Uterus (tissue), 3 donors: ENCODE measurements at regions not wholly inside any gene's neighbourhood (a gene's known extent, or its start where the extent isn't known, plus 50 kb on each side); places are given as distances from the start of the nearest gene placed in this dataset.
A peak's percentile ranks its signal among the peaks of the same experiment; 100 is the strongest.

Source experiments
- DNase-seq, 2 donors: peaks; one replicate each; pipeline ENCODE4 v3.0.0-alpha.2; 2019 to 2020
- H3K27ac ChIP-seq, 2 donors: fragments of 200-600 bp; sonication (generic); 1 replicate in 1 of 2; 2 replicates in 1 of 2; pipeline ENCODE4 v1.5.1; 2016 to 2018
- H3K27me3 ChIP-seq, 2 donors: fragments of 200-600 bp; sonication (generic); one replicate each; pipeline ENCODE4 v1.5.1; 2018 to 2019; ENCODE audit warnings: control low read depth in 1 of 2
- H3K36me3 ChIP-seq, 2 donors: fragments of 200-600 bp; sonication (generic); one replicate each; pipeline ENCODE4 v1.5.1; 2019; ENCODE audit warnings: control low read depth in 1 of 2
- H3K4me1 ChIP-seq, 2 donors: fragments of 200-600 bp; sonication (generic); one replicate each; pipeline ENCODE4 v1.5.1; 2018 to 2019; ENCODE audit warnings: control low read depth in 1 of 2
- H3K4me3 ChIP-seq, 2 donors: fragments of 200-600 bp; sonication (generic); 1 replicate in 1 of 2; 2 replicates in 1 of 2; pipeline ENCODE4 v1.5.1; 2018 to 2019; ENCODE audit warnings: mild to moderate bottlenecking in 1 of 2
- H3K9me3 ChIP-seq, 2 donors: fragments of 200-600 bp; sonication (generic); one replicate each; pipeline ENCODE4 v1.5.1; 2019; ENCODE audit warnings: control low read depth in 1 of 2
- POLR2A ChIP-seq, 2 donors: fragments of 450-650 bp; IDR thresholded peaks; one replicate each; pipeline ENCODE4 v1.6.1; 2016; ENCODE audit warnings: antibody characterized with exemption in 2 of 2, mild to moderate bottlenecking in 1 of 2, moderate library complexity in 1 of 2
- intact Hi-C: fragments of 100-400 bp; cut with DNase I; formaldehyde crosslinking; loops from one replicate; pipeline ENCODE4 v1.15.1; 2023; ENCODE audit warnings: low total_unique reads
- TF ChIP-seq, protein P1 (sequence below), 4 experiments: fragments of 200-600 bp in 2 of 4; fragments of 450-650 bp in 2 of 4; sonication (generic) in 2 of 4; IDR thresholded peaks; one replicate each; pipeline ENCODE4 v1.5.1; 2016 to 2019; ENCODE audit warnings: antibody characterized with exemption in 4 of 4, mild to moderate bottlenecking in 2 of 4, moderate library complexity in 1 of 4
- donor health status: DM: yes; HTN: yes; CAD: no.

DNA sequence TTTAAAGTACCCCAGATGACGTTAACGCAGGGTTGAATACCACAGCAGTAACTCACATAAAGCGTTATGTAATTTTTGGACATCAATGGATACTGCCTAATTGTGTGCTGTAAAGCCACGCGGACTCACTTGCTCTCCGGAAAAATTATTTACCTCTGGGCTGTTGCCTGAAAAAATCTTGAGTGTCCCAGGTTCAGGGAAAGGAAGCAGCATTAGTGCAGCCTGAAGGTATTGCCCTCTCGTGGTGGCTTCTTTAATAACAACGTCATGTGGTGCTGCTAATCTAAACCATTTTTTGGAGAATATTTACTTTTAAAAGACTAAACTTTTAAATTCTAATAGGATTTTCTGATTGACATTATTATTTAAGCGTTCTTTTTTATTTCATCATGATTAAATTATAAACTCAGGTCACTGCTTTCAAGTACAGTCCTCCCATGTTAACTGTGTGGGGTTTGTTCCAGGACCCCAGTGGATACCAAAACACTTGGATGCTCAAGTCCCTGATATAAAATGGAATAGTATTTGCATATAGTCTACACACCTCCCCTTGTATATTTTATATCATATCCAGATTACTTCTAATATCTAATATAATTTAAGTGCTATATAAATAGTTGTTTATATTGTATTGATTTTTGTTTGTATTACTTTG is 384.8 kb downstream of the FAM133A start:
- intact Hi-C loops, result no loop called here
- Histone ChIP-seq H3K4me1 (no peaks in the 10 kb centered on the region), H3K36me3 (no peaks in the 10 kb centered on the region), H3K27ac (no peak overlapping the region), H3K27me3 (peaks cover 0 to 3% of the 10 kb centered on the region in 2 donors), H3K9me3 (no peaks in the 10 kb centered on the region), H3K4me3 (no peak overlapping the region)
- DNase-seq, result no peak
- TF ChIP-seq, protein P1, sequence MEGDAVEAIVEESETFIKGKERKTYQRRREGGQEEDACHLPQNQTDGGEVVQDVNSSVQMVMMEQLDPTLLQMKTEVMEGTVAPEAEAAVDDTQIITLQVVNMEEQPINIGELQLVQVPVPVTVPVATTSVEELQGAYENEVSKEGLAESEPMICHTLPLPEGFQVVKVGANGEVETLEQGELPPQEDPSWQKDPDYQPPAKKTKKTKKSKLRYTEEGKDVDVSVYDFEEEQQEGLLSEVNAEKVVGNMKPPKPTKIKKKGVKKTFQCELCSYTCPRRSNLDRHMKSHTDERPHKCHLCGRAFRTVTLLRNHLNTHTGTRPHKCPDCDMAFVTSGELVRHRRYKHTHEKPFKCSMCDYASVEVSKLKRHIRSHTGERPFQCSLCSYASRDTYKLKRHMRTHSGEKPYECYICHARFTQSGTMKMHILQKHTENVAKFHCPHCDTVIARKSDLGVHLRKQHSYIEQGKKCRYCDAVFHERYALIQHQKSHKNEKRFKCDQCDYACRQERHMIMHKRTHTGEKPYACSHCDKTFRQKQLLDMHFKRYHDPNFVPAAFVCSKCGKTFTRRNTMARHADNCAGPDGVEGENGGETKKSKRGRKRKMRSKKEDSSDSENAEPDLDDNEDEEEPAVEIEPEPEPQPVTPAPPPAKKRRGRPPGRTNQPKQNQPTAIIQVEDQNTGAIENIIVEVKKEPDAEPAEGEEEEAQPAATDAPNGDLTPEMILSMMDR (IDR thresholded peaks at IDR 0.05), result peak in 1 of 4 experiments; percentile 23
- no peak for TF ChIP-seq POLR2A (IDR thresholded peaks at IDR 0.05)

DNA sequence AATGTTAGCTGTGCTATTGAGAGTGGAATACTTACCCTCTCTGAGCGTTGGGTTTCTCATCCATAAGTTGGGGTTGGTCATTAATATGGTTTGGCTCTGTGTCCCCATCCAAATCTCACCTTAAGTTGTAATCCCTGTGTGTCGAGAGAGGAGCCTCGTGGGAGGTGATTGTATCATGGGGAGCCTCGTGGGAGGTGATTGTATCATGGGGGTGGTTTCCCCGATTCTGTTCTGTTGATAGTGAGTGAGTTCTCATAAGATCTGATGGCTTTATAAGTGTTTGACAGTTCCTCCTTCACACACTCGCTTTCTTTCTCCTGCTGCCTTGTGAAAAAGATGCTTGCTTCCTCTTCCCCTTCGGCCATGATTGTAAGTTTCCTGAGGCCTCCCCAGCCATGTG is 391.1 kb downstream of the FAM133A start:
- DNase-seq, result no peak
- no peak for TF ChIP-seq POLR2A (IDR thresholded peaks at IDR 0.05)
- TF ChIP-seq, protein P1 (IDR thresholded peaks at IDR 0.05), result no peak
- Histone ChIP-seq H3K27me3 (peaks cover 0 to 16% of the 10 kb centered on the region in 2 donors), H3K4me1 (no peaks in the 10 kb centered on the region), H3K27ac (no peak overlapping the region), H3K36me3 (no peaks in the 10 kb centered on the region), H3K4me3 (no peak overlapping the region), H3K9me3 (no peaks in the 10 kb centered on the region)
- intact Hi-C loops, result no loop called here

DNA sequence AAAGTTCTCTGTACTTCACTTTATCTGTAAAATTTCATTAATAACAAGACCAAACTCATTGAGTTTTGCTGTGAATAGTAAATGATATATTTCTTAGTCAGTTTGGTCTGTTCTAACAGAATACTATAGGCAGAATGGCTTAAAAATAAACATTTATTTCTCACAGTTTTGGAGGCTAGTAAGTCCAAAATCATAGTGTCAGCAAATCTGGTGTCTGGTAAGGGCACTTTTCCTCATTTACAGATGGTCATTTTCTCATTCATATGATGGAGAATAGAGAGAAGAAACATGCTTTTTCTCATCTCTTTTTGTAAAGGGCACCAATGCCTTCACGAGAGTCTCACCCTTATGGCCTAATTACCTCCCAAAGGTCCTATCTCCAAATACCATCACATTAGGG is 415.1 kb downstream of the FAM133A start:
- no peak for DNase-seq
- Histone ChIP-seq H3K27ac (no peak overlapping the region), H3K36me3 (no peaks in the 10 kb centered on the region), H3K27me3 (no peaks in the 10 kb centered on the region), H3K4me1 (no peaks in the 10 kb centered on the region), H3K9me3 (no peaks in the 10 kb centered on the region), H3K4me3 (no peak overlapping the region)
- intact Hi-C loops, result no loop called here
- TF ChIP-seq, protein P1 (IDR thresholded peaks at IDR 0.05), result no peak
- TF ChIP-seq POLR2A (IDR thresholded peaks at IDR 0.05), result no peak

DNA sequence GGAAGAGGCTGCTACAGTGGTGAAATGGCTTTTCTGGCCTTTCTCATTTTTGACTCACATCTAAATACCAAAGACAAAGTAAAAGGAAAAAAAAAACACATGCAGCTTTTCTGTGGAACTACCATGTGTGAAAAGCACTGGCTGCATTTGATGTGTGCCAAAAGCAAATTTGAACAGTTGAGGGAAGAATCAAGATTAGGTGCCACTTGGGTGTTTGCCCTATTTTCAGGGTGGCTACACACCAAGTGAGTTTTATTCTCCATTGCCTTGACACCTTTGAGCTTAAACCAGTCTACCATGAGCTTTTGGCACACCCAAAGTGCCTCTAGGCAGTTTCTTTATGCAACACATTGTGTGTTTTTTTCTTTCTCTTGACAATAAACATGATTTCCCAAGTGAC is 423.9 kb downstream of the FAM133A start:
- Histone ChIP-seq H3K4me3 (no peak overlapping the region), H3K36me3 (no peaks in the 10 kb centered on the region), H3K27ac (no peak overlapping the region), H3K4me1 (no peaks in the 10 kb centered on the region), H3K9me3 (no peaks in the 10 kb centered on the region), H3K27me3 (no peaks in the 10 kb centered on the region)
- TF ChIP-seq, protein P1 (IDR thresholded peaks at IDR 0.05), result no peak
- TF ChIP-seq POLR2A (IDR thresholded peaks at IDR 0.05), result no peak
- no peak for DNase-seq
- intact Hi-C loops, result no loop called here

DNA sequence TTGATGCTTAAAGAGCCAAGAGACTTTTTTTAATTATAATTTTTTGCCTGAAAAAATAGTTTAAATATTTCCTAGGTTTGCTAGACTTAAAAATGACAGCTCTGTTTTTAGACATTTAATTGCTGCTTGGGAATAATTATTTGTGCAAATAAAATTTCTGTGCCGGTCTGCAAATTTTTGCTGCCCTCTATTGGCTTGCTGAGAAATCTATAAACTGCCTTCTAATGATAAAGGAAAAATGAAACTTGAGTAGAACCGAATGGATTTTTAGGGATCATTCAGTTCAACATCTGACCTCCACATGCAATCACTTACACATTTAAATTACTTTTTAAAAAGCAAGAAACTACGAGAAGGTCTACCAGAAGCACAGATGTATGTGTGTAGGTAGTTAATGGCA is 434.0 kb downstream of the FAM133A start:
- Histone ChIP-seq H3K36me3 (no peaks in the 10 kb centered on the region), H3K27ac (no peak overlapping the region), H3K4me1 (no peaks in the 10 kb centered on the region), H3K27me3 (no peaks in the 10 kb centered on the region), H3K4me3 (no peak overlapping the region), H3K9me3 (no peaks in the 10 kb centered on the region)
- intact Hi-C loops, result no loop called here
- TF ChIP-seq POLR2A (IDR thresholded peaks at IDR 0.05), result no peak
- TF ChIP-seq, protein P1 (IDR thresholded peaks at IDR 0.05), result peak in 1 of 4 experiments; percentile 7
- no peak for DNase-seq
